ENCODE measurements at regions not wholly inside any gene's neighbourhood (a gene's known extent, or its start where the extent isn't known, plus 50 kb on each side); places are given as distances from the start of the nearest gene placed in this dataset.

GRCh38 chr5:96072138-96072790, 110.6 kb upstream of the ELL2 start:
- no TSS peak for BruUV-seq (replicated peaks)
- no peak overlapping the region for H2AFZ ChIP-seq (ENCODE audit: low read depth, low read length, poor library complexity, severe bottlenecking)

More at GRCh38 chr5:96072138-96072790, 110.6 kb upstream of the ELL2 start:
- ATAC-seq (no peak), DNase-seq (ENCODE audit: low read depth, low spot score) (no peak)
- Histone ChIP-seq H3K36me3 (ENCODE audit: control insufficient read depth in 1 of 2, insufficient read depth in 2 of 2, low read length in 2 of 2) (no peaks in the 10 kb centered on the region), H4K20me1 (ENCODE audit: insufficient read depth) (no peaks in the 10 kb centered on the region), H3K9me3 (ENCODE audit: control insufficient read depth in 1 of 2, insufficient read depth in 1 of 2, low read depth in 1 of 2, low read length in 2 of 2) (no peaks in the 10 kb centered on the region), H3K9me2 (ENCODE audit: insufficient read depth) (no peaks in the 10 kb centered on the region), H3K4me1 (ENCODE audit: control insufficient read depth in 1 of 2, insufficient read depth in 2 of 2, low read length in 2 of 2) (peaks cover 6 to 12% of the 10 kb centered on the region in 2 experiments), H3K27ac (ENCODE audit: low read depth, low read length) (no peak overlapping the region), H3K4me3 (replicated peaks in 1 of 2; ENCODE audit: low read depth in 1 of 2, low read length in 2 of 2) (no peak overlapping the region), H3K27me3 (ENCODE audit: insufficient read depth, low read length) (no peaks in the 10 kb centered on the region), H3K9ac (ENCODE audit: low read length) (no peak overlapping the region), H3K79me2 (ENCODE audit: insufficient read depth, low read length) (no peaks in the 10 kb centered on the region), H3K4me2 (ENCODE audit: low read length) (no peak overlapping the region)
- TF ChIP-seq RAD21 (IDR thresholded peaks at IDR 0.05; ENCODE audit: low read depth) (no peak), ELF1 (IDR thresholded peaks at IDR 0.05; ENCODE audit: borderline replicate concordance, low read depth) (no peak), CEBPB (IDR thresholded peaks at IDR 0.05; ENCODE audit: low read depth) (no peak), ZNF274 (IDR thresholded peaks at IDR 0.05; ENCODE audit: low read depth, low read length) (no peak), REST (IDR thresholded peaks at IDR 0.05; ENCODE audit: low read depth) (no peak), FOSL1 (IDR thresholded peaks at IDR 0.05; ENCODE audit: low read depth) (no peak), POLR2A (IDR thresholded peaks at IDR 0.05; ENCODE audit: borderline replicate concordance, extremely low read depth, insufficient read depth, insufficient read length) (no peak), CBX3 (IDR thresholded peaks at IDR 0.05; ENCODE audit: low read depth) (no peak), SRF (IDR thresholded peaks at IDR 0.05; ENCODE audit: low read depth) (no peak), POLR2AphosphoS5 (IDR thresholded peaks at IDR 0.05; ENCODE audit: low read depth, low read length) (no peak), EZH2 (IDR thresholded peaks at IDR 0.05) (no peak), JUND (IDR thresholded peaks at IDR 0.05) (no peak), ZFX (IDR thresholded peaks at IDR 0.05) (no peak), SP1 (IDR thresholded peaks at IDR 0.05; ENCODE audit: low read depth) (no peak), ZBTB33 (IDR thresholded peaks at IDR 0.05; ENCODE audit: extremely low read depth, insufficient replicate concordance, low read length) (no peak), MAX (IDR thresholded peaks at IDR 0.05) (no peak), EGR1 (IDR thresholded peaks at IDR 0.05; ENCODE audit: low read depth) (no peak), SIN3A (IDR thresholded peaks at IDR 0.05; ENCODE audit: low read depth) (no peak), TCF7L2 (IDR thresholded peaks at IDR 0.05; ENCODE audit: borderline replicate concordance, extremely low read depth, insufficient read depth, insufficient read length) (no peak)
- POLR2A ChIA-PET, result interaction anchor here (0.6 kb wide), 1 partner anchor 428 kb away, joined by 3 read pairs; no protein-coding TSS in a partner anchor
- RAD21 ChIA-PET (ENCODE audit: low non-redundant PET in 1 of 2, low total read pairs in 2 of 2, uncharacterized antibody in 2 of 2, unreplicated experiment in 2 of 2), result no interaction called here
- intact Hi-C loops (cut with micrococcal nuclease), result no loop called here
- CTCF ChIA-PET, result no interaction called here

Data from HCT116 (cell line).